ENCODE measurements at regions not wholly inside any gene's neighbourhood (a gene's known extent, or its start where the extent isn't known, plus 50 kb on each side); places are given as distances from the start of the nearest gene placed in this dataset.

GRCh38 chr10:85152496-85152895 is 824.1 kb downstream of the CCSER2 start:
- Mint-ChIP-seq H3K4me3 (ENCODE audit: low read depth, unreplicated experiment) (no peak overlapping the region), H3K27ac (ENCODE audit: unreplicated experiment) (no peak overlapping the region), H3K36me3 (ENCODE audit: insufficient read depth, unreplicated experiment) (no peaks in the 10 kb centered on the region), H3K27me3 (ENCODE audit: unreplicated experiment) (no peaks in the 10 kb centered on the region), H3K9me3 (ENCODE audit: low read depth, unreplicated experiment) (no peaks in the 10 kb centered on the region), H3K4me1 (ENCODE audit: low read depth, unreplicated experiment) (no peaks in the 10 kb centered on the region)
- no TSS peak for BruUV-seq (replicated peaks)
- no peak for DNase-seq
- CTCF ChIA-PET = no interaction called here
- intact Hi-C loops (cut with micrococcal nuclease; ENCODE audit: unreplicated experiment) = no loop called here
- TF ChIP-seq, protein P1, sequence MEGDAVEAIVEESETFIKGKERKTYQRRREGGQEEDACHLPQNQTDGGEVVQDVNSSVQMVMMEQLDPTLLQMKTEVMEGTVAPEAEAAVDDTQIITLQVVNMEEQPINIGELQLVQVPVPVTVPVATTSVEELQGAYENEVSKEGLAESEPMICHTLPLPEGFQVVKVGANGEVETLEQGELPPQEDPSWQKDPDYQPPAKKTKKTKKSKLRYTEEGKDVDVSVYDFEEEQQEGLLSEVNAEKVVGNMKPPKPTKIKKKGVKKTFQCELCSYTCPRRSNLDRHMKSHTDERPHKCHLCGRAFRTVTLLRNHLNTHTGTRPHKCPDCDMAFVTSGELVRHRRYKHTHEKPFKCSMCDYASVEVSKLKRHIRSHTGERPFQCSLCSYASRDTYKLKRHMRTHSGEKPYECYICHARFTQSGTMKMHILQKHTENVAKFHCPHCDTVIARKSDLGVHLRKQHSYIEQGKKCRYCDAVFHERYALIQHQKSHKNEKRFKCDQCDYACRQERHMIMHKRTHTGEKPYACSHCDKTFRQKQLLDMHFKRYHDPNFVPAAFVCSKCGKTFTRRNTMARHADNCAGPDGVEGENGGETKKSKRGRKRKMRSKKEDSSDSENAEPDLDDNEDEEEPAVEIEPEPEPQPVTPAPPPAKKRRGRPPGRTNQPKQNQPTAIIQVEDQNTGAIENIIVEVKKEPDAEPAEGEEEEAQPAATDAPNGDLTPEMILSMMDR (IDR thresholded peaks at IDR 0.05; ENCODE audit: unreplicated experiment) = no peak

GRCh38 chr10:85152911-85153310 is 824.5 kb downstream of the CCSER2 start:
- no peaks in the 10 kb centered on the region for H3K4me1 Mint-ChIP-seq (ENCODE audit: low read depth, unreplicated experiment)
- TF ChIP-seq, protein P1 (IDR thresholded peaks at IDR 0.05; ENCODE audit: unreplicated experiment) = no peak
- H3K4me3 Mint-ChIP-seq (ENCODE audit: low read depth, unreplicated experiment) = no peak overlapping the region
- CTCF ChIA-PET = no interaction called here
- intact Hi-C loops (cut with micrococcal nuclease; ENCODE audit: unreplicated experiment) = no loop called here
- no peaks in the 10 kb centered on the region for H3K27me3 Mint-ChIP-seq (ENCODE audit: unreplicated experiment)
- H3K27ac Mint-ChIP-seq (ENCODE audit: unreplicated experiment) = no peak overlapping the region
- DNase-seq = no peak
- BruUV-seq (replicated peaks) = no TSS peak
- no peaks in the 10 kb centered on the region for H3K36me3 Mint-ChIP-seq (ENCODE audit: insufficient read depth, unreplicated experiment)
- no peaks in the 10 kb centered on the region for H3K9me3 Mint-ChIP-seq (ENCODE audit: low read depth, unreplicated experiment)

DNA sequence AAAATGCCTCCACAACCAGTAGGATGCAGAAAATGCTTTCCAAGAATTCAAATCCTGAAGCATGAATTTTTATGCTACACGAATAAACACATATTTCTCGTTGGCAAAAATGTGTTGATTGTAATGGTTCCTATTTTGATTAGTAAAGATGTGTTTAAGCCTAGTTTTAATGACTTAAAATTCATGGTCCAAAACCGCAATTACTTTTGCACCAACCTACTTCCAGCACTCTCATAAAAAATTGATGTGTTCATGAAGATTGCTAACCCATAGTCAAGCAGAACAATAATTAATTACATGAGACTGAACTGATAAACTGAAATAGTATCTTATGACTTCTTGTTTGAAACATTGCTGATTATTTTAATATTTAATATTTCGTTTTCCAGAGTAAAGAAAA is 828.8 kb downstream of the CCSER2 start:
- H3K9me3 Mint-ChIP-seq (ENCODE audit: low read depth, unreplicated experiment) = peaks cover 5% of the 10 kb centered on the region
- no peak overlapping the region for H3K27ac Mint-ChIP-seq (ENCODE audit: unreplicated experiment)
- BruUV-seq (replicated peaks) = no TSS peak
- TF ChIP-seq, protein P1 (IDR thresholded peaks at IDR 0.05; ENCODE audit: unreplicated experiment) = no peak
- no peaks in the 10 kb centered on the region for H3K36me3 Mint-ChIP-seq (ENCODE audit: insufficient read depth, unreplicated experiment)
- H3K4me3 Mint-ChIP-seq (ENCODE audit: low read depth, unreplicated experiment) = no peak overlapping the region
- H3K27me3 Mint-ChIP-seq (ENCODE audit: unreplicated experiment) = no peaks in the 10 kb centered on the region
- no peaks in the 10 kb centered on the region for H3K4me1 Mint-ChIP-seq (ENCODE audit: low read depth, unreplicated experiment)
- intact Hi-C loops (cut with micrococcal nuclease; ENCODE audit: unreplicated experiment) = no loop called here
- CTCF ChIA-PET = no interaction called here
- no peak for DNase-seq

DNA sequence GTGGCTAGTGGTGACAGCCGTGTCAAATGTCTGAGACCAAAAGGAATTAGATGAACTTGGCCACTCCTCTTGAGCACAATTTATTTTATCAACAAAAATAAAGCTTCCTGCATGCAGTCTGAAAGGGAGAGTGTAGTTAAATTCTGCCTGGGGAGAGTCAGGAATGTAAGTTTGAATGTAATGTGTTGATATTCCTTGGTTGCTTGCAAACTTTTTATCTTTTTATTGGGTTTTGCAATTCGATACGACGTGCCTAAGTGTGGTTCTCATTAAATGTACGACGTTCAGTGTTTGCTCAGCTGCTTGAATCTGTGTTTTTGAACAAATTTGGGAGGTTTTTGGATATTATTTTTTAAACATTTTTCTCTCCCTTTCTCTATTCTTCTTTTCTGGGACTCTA is 839.9 kb downstream of the CCSER2 start:
- CTCF ChIA-PET = no interaction called here
- no peaks in the 10 kb centered on the region for H3K36me3 Mint-ChIP-seq (ENCODE audit: insufficient read depth, unreplicated experiment)

More for the DNA sequence above, 839.9 kb downstream of the CCSER2 start:
- Mint-ChIP-seq H3K4me3 (ENCODE audit: low read depth, unreplicated experiment) (no peak overlapping the region), H3K9me3 (ENCODE audit: low read depth, unreplicated experiment) (peaks cover 10% of the 10 kb centered on the region), H3K27ac (ENCODE audit: unreplicated experiment) (no peak overlapping the region), H3K27me3 (ENCODE audit: unreplicated experiment) (no peaks in the 10 kb centered on the region), H3K4me1 (ENCODE audit: low read depth, unreplicated experiment) (no peaks in the 10 kb centered on the region)
- intact Hi-C loops (cut with micrococcal nuclease; ENCODE audit: unreplicated experiment) = no loop called here
- no TSS peak for BruUV-seq (replicated peaks)
- DNase-seq = no peak
- TF ChIP-seq, protein P1 (IDR thresholded peaks at IDR 0.05; ENCODE audit: unreplicated experiment) = no peak
